Activated CD4-positive, alpha-beta T cell treated with anti-CD3 and anti-CD28 coated beads, Interleukin-2, amount 50 U/mL, for 1 hour (primary cell): ENCODE measurements at regions not wholly inside any gene's neighbourhood (a gene's known extent, or its start where the extent isn't known, plus 50 kb on each side); places are given as distances from the start of the nearest gene placed in this dataset.
A peak's percentile ranks its signal among the peaks of the same experiment; 100 is the strongest.

Experiments
- DNase-seq: peaks from one replicate; pipeline ENCODE4 v3.0.0-alpha.2; 2020

DNA sequence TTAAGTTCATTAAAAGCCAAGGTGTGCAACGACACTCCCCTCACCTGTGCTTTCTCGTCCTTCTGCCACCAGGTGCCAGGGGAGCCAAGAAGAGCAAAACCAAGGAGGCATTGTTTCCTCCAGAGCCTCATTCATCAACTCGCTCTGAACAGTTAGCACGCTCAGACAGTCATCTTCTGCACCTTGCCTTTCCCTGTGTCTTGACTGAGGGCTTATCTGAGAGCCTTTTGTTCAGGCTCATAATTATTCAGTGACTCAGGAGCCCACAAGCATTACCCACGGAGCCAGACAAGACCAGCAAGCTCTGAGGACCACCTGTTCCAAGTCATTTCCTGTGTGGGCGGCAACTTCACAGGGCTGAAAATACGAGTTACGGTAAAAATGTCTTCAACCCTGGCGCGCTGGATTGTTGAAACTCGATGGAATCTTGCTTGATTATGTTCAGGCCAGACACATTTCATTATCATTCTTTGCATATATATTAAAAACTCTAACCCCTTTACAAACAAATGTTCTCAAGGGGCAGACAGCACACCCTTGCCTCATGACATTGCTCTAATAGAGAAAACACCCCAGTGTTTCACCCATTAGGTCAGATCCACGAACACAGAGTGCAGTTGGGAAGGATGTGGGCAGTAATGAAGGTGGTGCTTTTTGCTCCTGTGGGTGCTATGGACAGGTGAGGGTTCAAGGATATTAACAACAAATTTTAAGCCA is 89.7 kb upstream of the RUNX1 start:
- peak; percentile 21 for DNase-seq

DNA sequence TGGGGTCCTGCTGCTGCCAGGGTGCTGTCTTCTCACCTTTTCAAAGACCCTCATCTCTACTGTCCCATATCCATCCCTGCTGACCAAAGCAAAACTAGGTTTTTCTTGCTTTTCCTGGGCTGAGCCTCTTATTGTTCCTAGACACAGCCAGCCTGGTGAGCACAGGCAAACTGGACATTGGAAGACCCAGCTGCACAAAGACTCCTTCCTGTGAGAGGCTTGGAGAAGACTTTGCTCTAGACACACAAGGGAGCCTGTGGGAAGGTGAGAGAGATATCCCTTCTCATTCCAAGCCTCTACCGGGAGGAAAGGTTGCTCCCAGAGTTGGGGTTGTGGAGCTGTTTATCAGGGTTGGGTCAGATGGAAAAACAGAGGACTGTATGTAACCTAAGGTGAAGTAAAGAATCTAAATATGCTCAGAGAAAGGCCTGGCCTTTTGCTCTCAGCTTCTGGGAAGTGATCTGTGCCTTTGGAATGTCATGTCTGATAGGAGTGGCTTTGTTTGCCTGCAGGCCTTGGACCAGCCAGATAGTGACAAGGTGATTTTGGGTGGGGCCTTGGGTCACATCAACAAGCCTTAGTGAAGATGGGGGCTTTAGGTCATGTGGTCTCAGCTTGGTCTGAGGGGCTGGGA is 87.6 kb upstream of the RUNX1 start:
- no peak for DNase-seq

DNA sequence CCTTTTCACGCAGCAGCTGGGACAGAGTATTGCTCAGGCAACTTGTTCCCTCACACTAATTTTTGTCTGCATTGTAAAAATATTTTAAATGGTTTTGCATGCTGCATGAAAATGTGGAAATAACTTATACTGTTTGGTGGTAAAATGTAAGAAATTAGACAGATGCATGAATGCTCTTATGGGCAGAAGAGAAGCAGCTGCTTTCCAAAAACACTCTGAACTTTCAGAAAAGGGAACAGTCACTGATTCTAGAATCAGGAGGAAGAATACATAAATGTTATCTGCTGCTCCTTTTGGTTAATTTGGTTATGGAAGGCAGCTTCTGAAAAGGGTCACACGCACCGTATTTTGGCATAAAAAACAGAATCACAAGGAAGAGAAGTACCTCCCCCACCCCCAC is 87.0 kb upstream of the RUNX1 start:
- DNase-seq: no peak

DNA sequence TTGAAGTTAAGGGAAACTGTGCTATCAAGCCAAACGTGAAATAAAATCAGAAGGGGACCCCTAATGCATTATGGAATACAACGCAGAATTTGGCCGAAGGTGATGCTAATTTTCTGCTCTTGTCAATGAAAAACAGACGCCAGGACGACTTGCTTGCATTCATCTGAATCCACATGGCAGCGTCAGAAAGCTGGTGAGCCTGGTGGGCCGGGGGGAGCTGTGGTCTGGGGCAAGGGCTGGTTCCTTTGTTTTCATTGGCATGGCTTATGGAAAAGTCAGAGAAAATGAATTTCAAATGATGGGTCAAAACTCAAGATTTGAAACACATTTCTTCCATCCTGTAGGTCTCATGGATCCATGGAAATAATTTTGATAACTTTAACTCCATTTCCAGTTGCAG is 86.4 kb upstream of the RUNX1 start:
- DNase-seq: no peak

DNA sequence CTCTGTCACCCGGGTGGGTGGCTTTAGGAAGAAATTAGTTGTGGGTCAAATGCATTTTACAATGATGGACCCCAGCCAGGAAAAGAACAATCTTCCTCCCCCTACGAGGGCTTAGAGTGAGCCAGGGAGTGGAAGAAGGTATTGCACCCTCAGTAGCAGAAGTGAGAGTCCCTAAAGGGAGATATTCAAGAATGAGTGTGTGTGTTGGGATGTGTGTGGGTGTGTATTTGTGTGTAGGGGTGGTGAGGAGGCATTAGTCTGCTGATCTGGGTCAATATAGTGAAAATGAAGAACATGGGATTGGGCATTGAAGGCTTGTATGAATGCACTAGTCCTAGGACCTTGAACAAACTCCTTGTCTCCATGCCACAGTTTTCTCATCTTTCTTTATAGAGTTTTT is 85.2 kb upstream of the RUNX1 start:
- no peak for DNase-seq

DNA sequence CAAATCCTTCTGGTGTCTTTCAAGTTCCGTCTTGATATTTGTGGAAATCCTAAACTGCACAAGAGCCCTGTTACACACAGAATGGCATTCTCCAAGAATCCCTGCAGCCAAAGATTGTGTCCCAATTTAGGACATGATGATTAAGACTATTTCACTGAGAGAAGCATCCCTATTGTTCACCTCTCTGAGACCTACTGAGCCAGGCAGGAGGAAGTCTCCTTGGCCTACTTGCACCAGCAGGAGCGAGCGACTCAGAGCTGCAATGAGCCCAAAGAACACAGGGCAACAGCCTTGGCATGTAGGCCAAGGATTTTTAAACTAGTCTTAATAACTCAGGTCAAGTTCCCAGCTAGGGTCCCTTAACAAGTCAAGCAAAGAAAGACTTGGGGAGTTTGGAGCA is 79.4 kb upstream of the RUNX1 start:
- no peak for DNase-seq

DNA sequence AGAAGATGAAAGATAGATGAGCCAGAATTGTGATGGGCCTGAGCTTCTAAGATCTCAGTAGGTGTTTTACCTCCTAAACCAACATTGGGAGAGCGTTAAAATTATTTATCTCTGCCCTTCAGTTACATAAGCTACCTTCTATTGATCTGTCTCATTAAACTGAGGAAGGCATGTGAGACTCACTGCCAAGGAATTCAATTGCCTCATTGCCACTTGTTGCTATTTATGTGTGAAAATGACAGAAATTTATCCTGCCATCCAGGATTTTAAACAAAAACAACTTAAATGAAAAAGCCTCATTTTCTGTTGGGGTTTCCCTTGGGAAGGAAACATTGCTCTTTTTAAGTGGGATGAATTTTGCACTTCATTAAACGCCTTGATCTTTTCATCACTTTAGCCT is 78.7 kb upstream of the RUNX1 start:
- DNase-seq: no peak

DNA sequence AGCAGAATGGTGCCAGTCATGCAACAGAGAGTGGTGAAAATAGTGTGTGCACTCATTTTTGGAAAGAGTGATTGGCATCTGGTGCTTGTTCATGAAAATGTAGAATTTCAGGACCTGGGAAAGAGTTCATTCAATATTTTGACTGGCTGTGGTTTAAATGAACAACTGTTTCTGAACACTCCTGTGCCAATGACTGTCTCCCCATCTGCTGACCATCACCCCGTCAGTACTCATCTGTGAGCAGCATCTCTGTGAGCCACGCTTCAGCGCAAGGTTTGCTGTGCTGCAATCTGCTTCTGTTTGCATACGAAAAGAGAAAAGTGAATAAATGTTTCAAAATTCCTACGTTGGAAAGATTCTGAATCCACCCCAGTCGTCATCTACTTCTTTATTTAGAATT is 77.9 kb upstream of the RUNX1 start:
- no peak for DNase-seq

DNA sequence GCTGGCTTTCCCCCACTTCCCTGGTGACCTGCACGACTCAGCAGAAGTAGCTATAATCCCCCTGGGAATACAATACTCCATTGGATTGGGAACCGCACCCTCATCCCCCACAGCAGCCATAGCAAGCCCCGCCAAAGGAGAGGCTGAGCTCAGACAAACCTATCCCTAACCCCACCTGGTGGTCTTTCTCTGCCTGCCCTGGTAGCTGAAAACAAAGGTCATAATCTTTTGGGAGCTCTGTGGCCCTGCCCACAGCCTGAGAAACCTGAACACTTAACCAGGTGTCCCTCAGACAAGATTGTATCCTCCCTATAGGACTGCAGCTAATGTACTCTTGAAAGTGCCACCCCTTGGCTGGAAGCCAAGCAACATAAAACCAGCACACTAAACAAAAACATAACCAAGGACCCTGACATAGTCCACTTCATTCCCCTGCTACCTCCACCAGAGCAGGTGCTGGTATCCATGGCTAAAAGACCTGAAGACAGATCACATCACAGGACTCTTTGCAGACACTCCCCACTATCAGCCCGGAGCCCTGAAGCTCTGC is 71.6 kb upstream of the RUNX1 start:
- no peak for DNase-seq

DNA sequence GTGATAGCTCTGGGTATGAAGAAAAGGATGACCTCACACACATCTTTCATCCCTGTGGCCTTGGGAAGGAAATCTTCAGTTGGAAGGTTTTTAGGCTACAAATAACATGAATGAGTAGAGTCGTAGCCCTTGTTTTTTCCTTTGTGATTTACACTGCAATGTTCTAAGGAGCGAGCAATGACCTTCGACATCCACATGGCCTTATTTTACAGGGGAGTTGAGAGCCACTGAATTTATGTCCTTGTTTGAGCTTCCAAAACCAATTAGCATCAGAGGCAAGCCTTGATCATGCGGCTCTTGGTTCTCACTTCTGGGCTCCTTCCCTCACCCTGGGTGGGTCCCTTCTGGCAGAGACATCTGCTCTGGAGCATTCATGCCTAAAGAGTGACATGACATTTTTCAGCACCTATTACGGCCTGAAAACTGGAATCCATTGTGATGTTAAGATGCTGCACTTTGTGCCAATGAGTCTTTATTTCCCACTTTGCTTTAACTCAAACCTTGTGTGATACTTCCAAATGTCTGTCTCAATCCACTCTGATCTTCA is 70.5 kb upstream of the RUNX1 start:
- no peak for DNase-seq

DNA sequence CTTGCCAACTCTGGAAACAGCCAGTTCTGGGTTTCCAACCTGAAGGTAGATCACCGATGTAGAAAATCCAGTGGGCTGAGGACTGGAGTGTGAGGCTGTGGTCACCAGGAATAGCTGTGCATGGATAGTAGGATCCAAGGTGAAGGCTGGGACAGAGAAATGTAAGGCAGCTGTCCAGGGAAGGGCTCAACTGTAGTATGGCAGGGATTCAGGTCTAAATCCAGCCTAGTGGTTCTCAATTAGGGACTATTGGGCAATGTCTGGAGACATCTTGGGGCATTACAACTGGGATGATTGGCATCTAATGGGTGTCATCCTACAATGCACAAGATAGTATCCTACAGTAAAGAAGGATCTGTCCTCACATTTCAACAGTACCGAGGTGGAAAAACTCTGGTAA is 67.7 kb upstream of the RUNX1 start:
- no peak for DNase-seq

DNA sequence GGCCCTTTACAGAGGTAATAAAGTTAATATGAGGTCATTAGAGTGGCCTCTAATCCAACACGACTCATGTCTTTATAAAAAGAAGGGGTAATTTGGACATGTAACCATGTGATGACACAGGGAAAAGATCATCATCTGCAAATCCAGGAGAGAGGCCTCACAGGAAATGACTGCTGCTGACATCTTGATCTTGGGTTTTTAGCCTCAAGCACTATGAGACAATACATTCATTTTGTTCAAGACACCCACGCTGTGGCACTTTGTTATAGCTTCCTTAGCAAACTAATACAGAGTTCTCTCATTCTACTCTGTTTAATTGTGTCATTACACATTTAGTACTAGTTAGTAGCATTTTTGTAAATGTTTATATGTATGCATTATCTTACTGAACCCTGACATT is 64.0 kb upstream of the RUNX1 start:
- no peak for DNase-seq

DNA sequence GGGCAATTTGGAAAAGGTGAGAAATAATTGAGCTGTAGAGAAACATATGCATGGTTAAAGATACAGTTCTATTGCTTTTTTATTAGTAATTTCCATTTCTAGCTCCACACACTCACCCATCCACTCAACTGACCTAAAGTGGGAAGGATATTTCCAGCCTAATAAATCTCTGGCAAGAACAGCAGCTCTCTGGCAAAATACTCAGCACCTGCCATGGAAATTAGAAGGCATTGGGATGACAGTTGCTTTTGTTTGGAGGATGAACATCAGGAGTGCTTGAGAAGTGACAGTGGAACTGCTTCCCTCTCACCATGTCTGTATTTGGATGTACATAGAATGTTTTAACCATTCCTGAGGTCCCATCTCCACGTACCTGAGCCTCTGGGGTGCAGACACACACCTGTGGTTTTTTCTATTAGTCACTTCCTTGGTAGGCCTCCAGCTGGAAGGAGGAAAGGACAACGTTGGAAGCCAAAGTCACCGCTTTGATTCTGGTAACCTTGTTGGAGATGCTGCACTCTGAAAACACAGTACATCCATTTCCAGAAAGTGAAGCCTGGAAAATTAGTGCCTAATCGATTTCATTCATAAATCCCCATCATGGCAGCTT is 62.3 kb upstream of the RUNX1 start:
- no peak for DNase-seq

DNA sequence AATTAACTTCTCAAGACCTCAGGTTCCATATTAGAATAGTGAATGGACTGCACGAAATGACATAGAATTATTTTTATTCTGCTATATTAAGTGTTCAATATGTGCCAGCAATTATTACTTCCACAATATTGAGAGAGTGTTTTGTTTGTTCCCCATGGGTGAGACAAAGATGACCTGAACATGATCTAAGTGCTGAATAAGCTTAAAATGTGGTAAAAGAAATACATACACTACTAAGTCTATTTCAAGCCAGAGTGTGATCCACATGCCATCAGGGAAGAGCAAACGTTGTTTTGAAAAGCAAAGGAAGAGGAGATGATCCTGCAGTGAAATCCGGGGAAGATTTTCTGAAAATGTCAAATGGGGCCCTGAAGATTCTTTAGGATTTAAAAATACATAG is 59.8 kb upstream of the RUNX1 start:
- DNase-seq: no peak

DNA sequence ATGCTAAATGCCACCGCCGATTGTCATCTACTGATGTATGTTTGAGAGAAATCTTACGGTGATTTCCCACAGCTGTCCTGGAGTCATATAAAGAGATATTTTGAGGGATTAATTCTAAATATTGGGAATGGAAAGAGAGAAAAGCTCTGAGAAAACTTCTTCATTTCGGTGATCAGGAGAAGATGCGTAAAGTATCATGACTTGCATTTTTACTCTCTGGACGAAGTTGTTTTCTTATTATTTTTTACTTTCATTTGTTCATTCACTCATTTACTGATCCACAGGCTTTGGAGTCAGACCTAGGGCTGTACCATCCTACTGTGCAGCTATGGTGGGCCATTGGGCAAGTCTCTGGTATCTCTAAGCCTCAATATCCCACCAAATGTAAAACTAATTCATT is 58.4 kb upstream of the RUNX1 start:
- no peak for DNase-seq

DNA sequence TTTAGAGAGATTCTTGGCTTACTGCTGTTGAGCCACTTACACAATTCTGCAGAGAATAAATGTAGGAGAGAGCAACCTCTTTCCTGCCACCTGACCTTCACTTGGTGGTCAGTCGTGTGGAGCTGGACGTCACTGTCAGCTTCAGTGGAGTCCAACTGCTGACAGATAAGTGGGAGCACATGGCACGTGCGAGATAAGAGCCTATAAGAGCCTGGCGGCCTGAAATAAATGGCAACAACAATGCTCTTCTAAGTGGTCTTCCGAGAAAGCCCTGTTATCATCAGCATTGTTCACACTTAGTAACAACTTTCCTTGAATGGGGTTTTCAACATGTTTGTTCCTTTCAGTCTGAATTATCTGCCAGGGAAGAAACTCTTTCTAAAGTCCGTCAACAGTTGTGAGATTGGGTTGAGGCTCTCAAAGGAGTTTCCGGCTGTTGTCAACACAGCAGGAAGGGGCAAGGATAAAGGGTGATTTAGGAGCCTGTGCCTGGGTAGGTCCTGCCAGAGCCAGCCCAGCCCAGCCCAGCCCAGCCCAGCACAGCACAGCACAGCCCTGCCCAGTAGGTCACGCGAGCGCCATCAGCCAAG is 57.2 kb upstream of the RUNX1 start:
- no peak for DNase-seq

DNA sequence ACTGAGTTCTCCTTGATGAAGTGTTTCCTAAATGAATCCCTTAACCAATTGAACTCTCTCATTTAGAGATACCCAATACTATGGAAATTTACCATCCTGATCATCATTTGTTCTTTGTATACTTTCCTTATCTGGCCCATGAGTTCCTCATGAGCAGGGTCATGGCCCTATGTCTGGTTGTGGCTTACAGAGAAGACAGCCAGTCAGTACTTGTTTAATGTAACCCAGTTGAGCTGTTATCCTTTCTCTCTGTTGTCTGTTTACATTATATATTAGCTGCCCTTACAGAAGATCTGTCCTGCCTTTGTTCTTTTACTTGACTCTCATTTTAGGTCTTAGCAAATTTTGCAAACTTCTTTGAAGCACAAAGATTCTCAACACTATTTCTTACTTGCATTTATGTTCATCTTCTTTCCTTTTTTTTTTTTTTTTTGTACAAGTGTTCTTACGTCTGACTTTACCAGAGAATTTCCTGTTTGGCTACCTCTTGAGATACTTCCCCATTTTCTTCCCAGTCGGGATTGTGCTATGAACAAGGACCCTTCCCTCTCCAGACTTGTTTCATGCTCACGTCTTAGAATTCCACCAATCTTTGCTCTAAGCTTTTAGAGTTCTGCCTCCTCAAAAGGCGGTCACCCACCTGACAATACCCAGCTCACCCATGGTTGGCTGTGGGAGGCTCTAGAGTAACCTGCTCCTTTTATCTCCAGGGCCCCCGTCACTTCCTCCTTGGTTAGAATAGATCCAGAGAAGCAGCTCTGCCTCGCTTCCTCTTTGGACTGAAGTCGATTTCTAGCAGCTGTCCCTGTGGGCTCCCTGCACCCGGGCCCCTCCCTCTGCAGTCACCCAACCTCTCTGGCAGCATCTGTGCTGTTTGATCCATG is 53.6 kb upstream of the RUNX1 start:
- peak; percentile 20 for DNase-seq

DNA sequence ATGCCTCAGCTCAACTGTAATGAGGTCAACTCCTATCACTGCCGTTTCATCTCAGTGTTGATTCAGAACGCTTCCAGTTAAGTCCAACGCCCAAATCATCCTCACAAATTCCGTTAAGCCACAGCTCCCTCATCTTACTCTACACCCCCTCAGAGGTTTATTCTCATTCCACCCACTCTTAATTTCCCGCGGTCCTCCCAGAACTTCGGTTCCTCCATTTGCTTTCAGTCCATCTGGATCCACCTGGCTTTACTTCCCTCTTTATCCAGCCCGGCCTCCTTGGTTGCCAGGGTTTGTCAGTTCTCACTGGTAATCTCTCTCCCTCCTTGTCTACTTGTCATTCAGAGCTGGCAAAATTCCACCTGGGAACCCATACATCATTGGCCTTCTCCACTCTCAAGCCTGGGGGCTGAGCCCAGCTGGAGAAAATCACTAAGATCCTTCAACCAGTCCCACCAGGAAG is 51.3 kb upstream of the RUNX1 start:
- no peak for DNase-seq

DNA sequence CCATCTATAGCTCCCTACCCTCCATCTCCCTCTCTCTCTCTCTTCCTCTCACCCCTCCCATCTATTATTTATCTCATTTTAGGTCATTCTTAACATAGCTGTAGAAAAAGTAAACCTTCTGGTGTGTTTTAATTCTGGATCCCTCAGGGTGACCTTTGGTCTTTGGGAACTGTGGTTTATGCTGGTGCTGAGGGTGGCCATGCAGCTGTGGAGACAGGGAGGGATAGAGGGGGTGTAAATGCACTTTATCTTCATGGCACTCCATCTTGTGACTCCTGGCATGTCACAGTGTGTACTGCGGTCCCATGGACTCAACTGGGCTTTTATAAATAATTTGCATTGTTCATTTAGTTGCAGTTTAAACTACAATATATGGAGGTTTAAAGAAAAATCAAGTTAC is 50.2 kb upstream of the RUNX1 start:
- DNase-seq: no peak
